ENCODE measurements at regions not wholly inside any gene's neighbourhood (a gene's known extent, or its start where the extent isn't known, plus 50 kb on each side); places are given as distances from the start of the nearest gene placed in this dataset.

GRCh38 chr10:45071043-45071813, 70.5 kb downstream of the ZNF22 start:
- no peak overlapping the region for H3K27ac ChIP-seq
- TF ChIP-seq CTCF (IDR thresholded peaks at IDR 0.05): no peak; the same call in 1 of the 2 replicates

- TF ChIP-seq CTCF (IDR thresholded peaks at IDR 0.05) (no peak), ZFX (IDR thresholded peaks at IDR 0.05; ENCODE audit: borderline replicate concordance) (no peak)
Measured at GRCh38 chr10:45075216-45075615, 74.5 kb downstream of the ZNF22 start.

GRCh38 chr10:45075826-45076380, 75.2 kb downstream of the ZNF22 start:
- TF ChIP-seq ZFX (IDR thresholded peaks at IDR 0.05; ENCODE audit: borderline replicate concordance): no peak
- TF ChIP-seq CTCF (IDR thresholded peaks at IDR 0.05): no peak
- no peak overlapping the region for H3K27ac ChIP-seq

More at GRCh38 chr10:45075216-45075615, 74.5 kb downstream of the ZNF22 start:
- H3K27ac ChIP-seq: no peak overlapping the region

- no peak overlapping the region for H3K27ac ChIP-seq
- TF ChIP-seq CTCF (IDR thresholded peaks at IDR 0.05) (no peak), ZFX (IDR thresholded peaks at IDR 0.05; ENCODE audit: borderline replicate concordance) (no peak)
Measured at GRCh38 chr10:45076891-45077290, 76.2 kb downstream of the ZNF22 start.

GRCh38 chr10:45080331-45080730, 79.6 kb downstream of the ZNF22 start:
- TF ChIP-seq ZFX (IDR thresholded peaks at IDR 0.05; ENCODE audit: borderline replicate concordance) (no peak), CTCF (IDR thresholded peaks at IDR 0.05) (no peak)
- no peak overlapping the region for H3K27ac ChIP-seq

- no peak overlapping the region for H3K27ac ChIP-seq
- TF ChIP-seq ZFX (IDR thresholded peaks at IDR 0.05; ENCODE audit: borderline replicate concordance) (no peak), CTCF (IDR thresholded peaks at IDR 0.05) (no peak)
Measured at GRCh38 chr10:45082176-45082575, 81.5 kb downstream of the ZNF22 start.

GRCh38 chr10:45091968-45092367, 91.2 kb downstream of the ZNF22 start:
- H3K27ac ChIP-seq: no peak overlapping the region
- TF ChIP-seq CTCF (IDR thresholded peaks at IDR 0.05) (no peak), ZFX (IDR thresholded peaks at IDR 0.05; ENCODE audit: borderline replicate concordance) (no peak)

Measured in 22Rv1 (cell line).